ENCODE measurements at regions not wholly inside any gene's neighbourhood (a gene's known extent, or its start where the extent isn't known, plus 50 kb on each side); places are given as distances from the start of the nearest gene placed in this dataset.
A peak's percentile ranks its signal among the peaks of the same experiment; 100 is the strongest.

GRCh38 chr12:4111010-4111409 lies 162.6 kb upstream of the CCND2 start:
- H3K4me3 ChIP-seq (ENCODE audit: control insufficient read depth, low read depth, low read length), result no peak overlapping the region
- no peak for DNase-seq (ENCODE audit: low read depth)
- TF ChIP-seq CTCF (IDR thresholded peaks at IDR 0.05; ENCODE audit: control insufficient read depth, insufficient read depth, low read depth, low read length, missing control alignments), result no peak

GRCh38 chr12:4109826-4110225 lies 163.7 kb upstream of the CCND2 start:
- no peak for TF ChIP-seq CTCF (IDR thresholded peaks at IDR 0.05; ENCODE audit: control insufficient read depth, insufficient read depth, low read depth, low read length, missing control alignments)
- no peak overlapping the region for H3K4me3 ChIP-seq (ENCODE audit: control insufficient read depth, low read depth, low read length)
- no peak for DNase-seq (ENCODE audit: low read depth)

GRCh38 chr12:4108803-4109345 lies 164.7 kb upstream of the CCND2 start:
- TF ChIP-seq CTCF (IDR thresholded peaks at IDR 0.05; ENCODE audit: control insufficient read depth, insufficient read depth, low read depth, low read length, missing control alignments), result no peak

GRCh38 chr12:4107911-4108697 lies 165.5 kb upstream of the CCND2 start:
- DNase-seq (ENCODE audit: low read depth), result no peak
- no peak for TF ChIP-seq CTCF (IDR thresholded peaks at IDR 0.05; ENCODE audit: control insufficient read depth, insufficient read depth, low read depth, low read length, missing control alignments)
- H3K4me3 ChIP-seq (ENCODE audit: control insufficient read depth, low read depth, low read length), result no peak overlapping the region

More at GRCh38 chr12:4108803-4109345, 164.7 kb upstream of the CCND2 start:
- H3K4me3 ChIP-seq (ENCODE audit: control insufficient read depth, low read depth, low read length), result no peak overlapping the region
- DNase-seq (ENCODE audit: low read depth), result no peak

GRCh38 chr12:4107436-4107878 lies 166.1 kb upstream of the CCND2 start:
- peak; percentile 58 for TF ChIP-seq CTCF (IDR thresholded peaks at IDR 0.05; ENCODE audit: control insufficient read depth, insufficient read depth, low read depth, low read length, missing control alignments)
- H3K4me3 ChIP-seq (ENCODE audit: control insufficient read depth, low read depth, low read length), result no peak overlapping the region
- DNase-seq (ENCODE audit: low read depth), result no peak

- no peak for TF ChIP-seq CTCF (IDR thresholded peaks at IDR 0.05; ENCODE audit: control insufficient read depth, insufficient read depth, low read depth, low read length, missing control alignments)
- H3K4me3 ChIP-seq (ENCODE audit: control insufficient read depth, low read depth, low read length), result no peak overlapping the region
- DNase-seq (ENCODE audit: low read depth), result no peak
Observed at GRCh38 chr12:4106621-4107020, 166.9 kb upstream of the CCND2 start.
